Activated T-helper 1 cell treated with anti-CD3 and anti-CD28 coated beads, Interleukin-2, amount 50 U/mL, for 16 hours (primary cell): ENCODE measurements at regions not wholly inside any gene's neighbourhood (a gene's known extent, or its start where the extent isn't known, plus 50 kb on each side); places are given as distances from the start of the nearest gene placed in this dataset.

ENCODE experiments used
- DNase-seq, 2 donors: peaks; one replicate each; pipeline ENCODE4 v3.0.0-alpha.2; 2020; ENCODE audit warnings: low read depth in 1 of 2, low spot score in 1 of 2

GRCh38 chr10:88059190-88059589 is 195.8 kb downstream of the PTEN start:
- no peak for DNase-seq

GRCh38 chr10:88060762-88061161 is 197.3 kb downstream of the PTEN start:
- no peak for DNase-seq

DNA sequence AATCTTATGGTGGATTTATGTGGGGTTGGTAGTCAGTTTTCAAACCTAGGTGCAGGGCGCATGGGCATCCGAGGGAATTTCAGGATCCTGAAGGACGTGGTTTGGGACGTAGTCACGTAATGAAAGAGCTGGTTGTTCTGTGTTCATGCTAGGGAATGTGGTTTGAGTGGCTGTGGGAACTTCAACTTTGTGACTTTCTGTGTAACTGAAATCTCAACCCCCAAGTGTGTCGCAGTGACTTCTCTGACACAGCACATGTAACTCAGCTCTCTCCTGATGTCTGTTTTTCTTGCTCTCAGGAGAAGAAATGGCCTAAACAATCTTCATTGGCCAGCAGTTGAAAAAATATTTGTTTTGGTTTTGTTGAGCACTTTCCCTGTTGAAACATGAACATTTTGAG is 199.0 kb downstream of the PTEN start:
- DNase-seq: no peak

DNA sequence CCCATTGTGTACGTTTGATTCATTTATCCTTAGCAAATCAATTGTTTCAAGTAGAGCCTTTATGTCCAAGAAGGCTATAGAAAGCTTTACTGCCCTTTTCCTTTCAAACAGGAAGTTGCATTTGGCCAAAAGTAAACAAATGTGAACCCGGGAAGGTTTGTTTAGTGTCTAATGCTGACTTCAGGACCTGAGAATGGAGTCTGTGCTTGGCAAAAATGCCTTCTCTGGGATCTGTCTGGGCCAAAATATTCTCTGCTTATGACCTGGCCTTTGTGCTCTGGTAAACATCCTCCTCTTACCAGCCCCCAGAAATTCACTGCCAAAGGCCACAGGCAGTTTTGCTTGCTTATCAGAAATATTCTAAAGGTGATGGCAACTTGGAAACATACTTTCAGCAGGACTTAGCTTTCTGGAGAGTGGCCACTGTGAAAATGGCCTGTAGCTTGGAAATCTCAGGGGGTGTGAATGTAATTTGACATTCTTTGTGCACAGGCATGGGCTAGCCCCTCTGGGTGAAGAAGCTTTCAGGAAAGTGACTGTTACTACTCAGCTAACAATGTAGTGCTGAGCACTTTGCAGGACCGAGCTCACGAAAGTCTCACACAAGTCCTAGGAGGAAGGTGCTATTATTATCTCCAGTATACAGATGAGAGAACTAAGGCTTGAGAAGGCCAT is 199.5 kb downstream of the PTEN start:
- no peak for DNase-seq

DNA sequence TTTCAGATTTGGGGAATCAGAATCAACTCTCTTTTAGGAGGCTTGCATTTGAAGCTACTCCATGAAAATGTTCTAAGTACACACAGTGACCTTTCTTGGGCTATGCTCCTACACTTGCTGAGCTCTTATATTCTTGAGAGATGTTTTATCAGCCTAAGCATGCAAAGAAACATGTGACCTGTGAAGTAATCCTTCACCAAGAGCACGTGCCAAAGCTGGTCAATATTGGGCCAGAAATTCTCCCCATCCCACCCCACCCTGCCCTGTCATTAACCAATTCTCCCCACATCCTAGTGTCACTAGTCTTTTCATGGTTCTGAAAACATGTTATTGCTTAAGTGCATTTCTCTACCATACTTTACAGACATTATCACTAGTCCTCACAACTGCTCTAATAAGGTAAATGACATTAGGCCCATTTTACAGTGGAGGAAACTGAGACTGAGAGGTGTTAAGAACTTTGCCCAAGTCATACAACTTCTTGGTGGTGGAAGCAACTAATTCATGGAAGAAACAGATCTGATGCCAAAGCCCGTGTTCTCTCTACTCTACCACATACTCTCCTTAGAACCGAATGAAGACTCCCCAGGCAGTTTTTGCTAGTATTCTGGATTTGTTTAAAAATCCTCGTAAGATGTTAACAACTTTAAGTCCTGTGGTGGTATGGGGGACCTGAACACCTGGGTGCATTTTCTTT is 200.6 kb downstream of the PTEN start:
- DNase-seq: no peak

DNA sequence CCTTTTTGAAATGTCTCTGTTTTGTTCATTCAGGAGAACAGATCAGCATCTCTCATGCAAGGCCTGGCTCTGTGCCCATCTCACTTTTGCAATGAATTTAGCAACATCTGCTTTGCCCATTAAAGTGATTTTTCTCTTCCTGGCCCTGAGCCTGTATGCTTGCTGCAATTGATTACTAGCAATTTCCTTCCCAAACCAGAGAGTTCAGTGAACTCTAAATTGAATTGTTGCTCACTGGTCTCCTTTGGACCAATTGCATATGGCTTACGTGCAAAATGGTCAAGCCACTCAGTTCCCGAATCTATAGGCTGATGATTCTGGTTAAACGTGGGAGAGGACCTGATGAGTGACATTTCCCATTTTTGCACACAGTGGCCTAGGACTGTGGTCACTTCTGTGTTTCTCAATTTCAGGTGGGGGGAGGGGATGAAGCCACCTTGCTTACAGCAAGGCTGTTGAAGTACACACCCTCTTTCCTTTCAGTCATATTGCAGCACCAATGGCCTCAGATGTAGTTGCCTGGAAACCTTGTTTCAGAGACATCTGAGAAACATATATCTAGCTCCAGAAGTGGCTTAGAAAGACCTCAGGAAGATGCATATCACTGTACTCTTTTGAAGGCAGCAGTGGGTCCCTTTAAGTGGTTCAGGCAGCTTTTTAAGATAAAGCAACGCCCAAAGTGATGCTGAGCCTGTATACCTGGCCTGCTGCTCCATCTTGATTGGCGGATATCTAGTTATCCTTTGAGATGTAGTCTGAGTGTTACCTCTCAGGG is 201.4 kb downstream of the PTEN start:
- no peak for DNase-seq

DNA sequence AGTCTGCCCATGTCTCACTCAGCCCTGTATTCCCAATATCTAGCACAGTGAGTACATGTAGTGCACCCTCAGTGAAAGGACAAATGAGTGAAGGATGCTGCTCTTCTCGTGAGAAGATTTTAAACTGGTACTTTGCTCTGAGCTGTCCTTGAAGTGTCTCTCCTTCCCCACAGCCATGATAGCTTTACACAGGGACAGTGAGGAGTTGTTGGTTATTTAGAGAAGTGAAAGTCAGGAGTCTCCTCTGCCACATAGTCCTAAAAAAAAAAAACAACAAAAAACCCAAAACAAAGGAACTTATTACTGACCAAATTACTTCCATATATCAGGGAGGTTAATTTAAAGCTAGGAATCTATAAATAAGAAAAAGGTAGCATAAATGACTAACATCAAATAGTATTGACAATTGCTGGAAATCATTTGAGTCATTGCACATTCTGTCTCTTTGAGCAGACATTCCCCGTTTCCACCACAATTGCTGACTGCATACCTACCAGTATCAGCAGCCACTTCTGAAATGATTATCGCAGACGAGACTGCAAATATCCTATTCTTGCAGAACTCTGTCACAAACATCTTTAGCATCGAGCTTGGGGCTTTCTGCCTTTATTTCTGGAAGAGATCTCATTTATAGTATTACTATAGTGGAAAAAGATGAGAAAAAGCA is 202.1 kb downstream of the PTEN start:
- DNase-seq: peak in 1 of 2 donors; percentile 11

- DNase-seq: no peak
Measured at GRCh38 chr10:88066319-88066718, 202.9 kb downstream of the PTEN start.

- no peak for DNase-seq
Measured at GRCh38 chr10:88066876-88067275, 203.5 kb downstream of the PTEN start.

DNA sequence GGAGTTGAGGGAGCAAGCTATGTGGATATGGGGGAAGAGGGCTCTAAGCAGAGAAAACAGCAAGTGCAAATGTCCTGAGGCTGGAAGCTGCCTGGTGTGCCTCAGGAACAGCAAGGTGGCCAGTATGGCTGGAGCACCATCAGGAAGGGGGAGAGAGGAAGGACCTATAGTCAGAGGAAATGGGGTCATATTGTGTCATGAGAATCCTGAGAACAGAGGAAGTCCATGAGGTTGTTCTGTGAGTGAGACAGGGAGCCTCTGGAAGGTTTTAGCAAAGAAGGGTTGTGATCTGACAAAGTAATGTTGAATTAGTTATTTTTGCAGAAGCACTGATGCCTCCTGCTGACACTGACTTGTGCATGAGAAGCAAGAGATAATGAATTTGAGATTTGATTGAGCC is 204.3 kb downstream of the PTEN start:
- DNase-seq: no peak

GRCh38 chr10:88069338-88069737 is 205.9 kb downstream of the PTEN start:
- no peak for DNase-seq

DNA sequence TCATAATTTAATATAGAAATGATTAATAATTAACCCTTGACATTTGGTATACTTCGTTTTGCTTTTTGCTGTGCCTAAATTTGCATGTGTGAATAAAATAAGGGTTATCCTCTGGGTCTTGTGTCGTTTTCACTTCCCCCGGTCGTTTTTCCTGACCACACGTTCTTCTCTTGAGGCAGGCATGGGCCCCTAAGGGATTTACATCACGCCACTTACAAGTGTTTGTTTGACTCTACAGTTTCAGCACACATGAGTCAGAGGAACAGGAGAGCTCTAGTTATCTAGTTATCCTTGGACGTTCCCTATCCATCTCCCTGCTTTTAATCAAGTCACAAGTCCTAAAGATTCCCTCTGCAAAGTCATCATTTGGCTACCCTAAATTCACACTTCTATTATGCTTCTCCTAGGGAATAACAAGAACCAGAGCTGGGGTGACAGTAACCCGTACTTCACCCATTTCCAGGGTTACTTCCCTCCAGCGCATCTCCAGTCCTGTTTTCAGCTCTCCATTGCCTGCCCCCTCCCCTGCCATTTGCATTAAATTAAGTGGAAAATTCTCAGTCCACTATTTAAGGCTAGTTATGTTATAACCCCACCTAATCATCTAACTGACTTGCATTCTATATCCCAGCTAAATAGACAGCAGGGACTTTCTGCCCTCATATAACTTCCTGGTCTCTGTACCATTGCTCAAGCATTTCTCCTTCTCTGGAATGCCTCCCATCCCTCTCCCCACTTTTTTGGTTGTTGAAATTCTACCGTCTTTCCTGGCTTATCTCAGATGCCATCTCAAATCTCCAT is 206.9 kb downstream of the PTEN start:
- DNase-seq: no peak

DNA sequence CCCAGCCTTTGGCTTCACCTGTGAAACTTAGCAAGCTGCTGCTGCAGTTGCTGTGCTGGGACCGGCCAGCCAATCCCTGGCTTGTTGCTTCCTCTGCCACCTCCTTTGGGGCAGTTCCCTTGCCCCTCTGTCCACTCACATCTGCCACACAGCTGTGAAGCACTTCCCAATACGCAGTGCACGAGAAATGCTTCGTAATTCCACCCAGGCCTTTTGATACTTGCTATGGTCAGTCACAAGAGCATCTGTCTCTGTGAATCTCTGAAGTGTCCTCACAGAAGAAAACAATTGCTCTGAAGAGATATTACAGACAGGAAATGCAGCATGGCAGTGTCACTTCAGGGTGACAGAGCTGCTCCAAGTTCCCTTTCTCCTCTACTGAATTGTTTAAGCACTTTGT is 208.5 kb downstream of the PTEN start:
- DNase-seq: no peak

DNA sequence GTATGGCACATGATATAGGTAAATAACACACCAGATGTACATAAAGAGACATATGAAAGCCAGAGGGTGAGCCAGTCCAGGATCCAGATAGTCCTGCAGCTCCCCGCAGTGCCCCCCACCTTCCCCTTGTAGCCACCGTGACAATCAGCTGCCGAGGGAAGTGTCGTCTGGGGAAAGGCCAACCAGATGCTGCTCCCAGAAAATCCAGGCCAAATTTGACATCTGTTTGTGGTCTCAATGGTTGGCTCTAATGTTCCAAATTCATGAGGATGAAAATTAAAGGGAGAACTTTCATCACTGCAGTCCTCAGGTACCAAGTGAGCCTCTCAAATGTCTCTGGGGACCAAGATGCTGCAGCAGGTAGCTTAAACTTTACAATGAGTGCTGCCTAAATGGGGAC is 210.3 kb downstream of the PTEN start:
- no peak for DNase-seq

DNA sequence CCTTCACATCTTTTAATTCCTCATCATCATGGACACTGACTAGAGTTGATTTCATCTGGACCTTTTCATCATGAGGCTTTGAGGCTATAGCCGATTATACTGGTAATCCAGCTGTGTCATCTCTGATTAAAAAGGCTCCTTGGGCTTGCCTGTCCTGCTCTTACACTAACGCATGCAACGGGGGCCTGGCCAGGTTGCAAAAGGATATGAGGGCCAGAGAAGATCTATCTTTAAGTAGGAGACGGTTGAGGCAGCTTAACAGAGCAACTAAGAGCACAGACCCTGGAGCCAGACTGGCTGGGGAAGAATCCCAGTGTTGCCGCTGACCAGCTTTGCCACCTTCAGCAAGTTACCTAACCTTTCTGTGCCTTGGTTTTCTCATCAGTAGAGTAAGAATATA is 211.5 kb downstream of the PTEN start:
- DNase-seq: no peak

DNA sequence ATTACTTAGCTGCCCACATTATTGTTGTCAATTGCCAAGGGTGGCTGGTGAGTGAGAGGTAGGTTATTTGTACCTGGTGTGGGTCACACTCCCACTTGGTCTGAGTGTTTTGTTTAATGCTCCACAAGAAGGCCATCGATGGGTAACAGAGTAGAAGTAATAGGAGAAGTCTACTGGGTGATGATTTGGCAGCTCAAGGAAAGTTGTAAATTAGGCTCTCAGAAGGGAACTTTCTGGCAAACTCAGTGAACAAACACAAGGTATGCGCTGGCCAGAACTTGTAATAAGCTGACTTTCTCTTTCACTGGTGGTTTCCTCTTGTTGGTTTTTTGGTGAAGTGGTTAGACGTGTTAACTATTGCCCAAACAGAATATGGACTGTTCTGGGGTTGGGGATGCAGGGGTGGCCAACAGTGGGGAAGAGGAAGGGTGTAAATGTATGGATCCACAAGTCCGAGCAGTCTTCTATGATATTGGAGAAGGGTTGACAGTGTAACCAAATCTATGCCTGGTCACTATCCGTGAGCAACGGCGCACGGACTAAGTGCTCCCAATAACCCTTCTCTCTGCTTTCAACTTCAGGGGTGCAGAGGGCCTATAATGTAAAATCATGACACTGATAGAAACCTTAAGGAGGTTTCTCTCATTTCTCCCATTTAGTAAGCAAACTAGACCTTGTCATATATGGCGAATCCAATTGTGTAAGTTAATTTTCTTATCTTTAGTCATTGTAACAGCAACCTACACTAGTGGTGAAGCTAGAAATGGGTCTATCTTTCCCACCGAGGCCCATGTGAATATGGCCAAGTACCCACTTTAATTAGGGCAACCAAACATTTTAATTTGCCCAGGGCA is 212.8 kb downstream of the PTEN start:
- DNase-seq: no peak

- DNase-seq: no peak
Measured at GRCh38 chr10:88077977-88078376, 214.6 kb downstream of the PTEN start.

DNA sequence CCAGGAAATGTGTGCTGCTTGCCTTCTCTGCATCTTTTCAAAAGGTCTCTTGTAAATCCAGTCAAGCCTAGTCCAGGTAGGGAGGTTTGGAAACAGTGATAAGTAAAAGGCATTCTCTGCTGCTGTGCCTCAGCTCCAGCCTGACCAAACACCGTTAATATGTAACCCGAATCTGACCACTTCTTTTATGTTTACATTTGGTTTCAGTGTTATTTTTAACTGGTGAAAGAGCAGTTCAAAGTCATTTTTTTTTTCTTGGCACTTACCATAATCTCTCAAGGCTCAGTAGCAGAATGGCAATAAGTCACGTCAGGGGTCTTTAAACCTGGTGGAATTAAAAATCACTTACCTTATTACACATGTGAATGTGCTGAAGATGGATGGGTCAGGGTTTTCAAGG is 216.8 kb downstream of the PTEN start:
- no peak for DNase-seq

- no peak for DNase-seq
Measured at GRCh38 chr10:88081457-88082054, 218.1 kb downstream of the PTEN start.

DNA sequence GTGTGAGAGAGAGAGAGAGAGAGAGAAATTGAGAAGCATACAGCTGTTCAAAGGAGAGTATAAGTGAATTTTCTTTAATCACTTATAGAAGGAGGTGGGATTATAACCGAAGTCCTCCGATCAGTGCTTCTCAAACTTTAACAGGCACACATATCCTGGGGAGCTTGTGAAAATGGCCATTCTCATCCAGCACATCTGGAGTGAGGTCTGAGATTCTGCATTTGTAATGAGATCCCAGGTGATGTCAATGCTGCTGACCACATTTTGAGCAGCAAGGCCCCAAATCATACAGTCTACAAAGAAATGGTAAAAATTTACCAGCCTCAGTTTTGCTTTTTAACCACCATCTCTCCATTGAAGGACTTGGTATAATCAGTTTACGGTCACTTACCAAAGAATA is 219.0 kb downstream of the PTEN start:
- no peak for DNase-seq
